WTC11 (cell line): ENCODE measurements at regions not wholly inside any gene's neighbourhood (a gene's known extent, or its start where the extent isn't known, plus 50 kb on each side); places are given as distances from the start of the nearest gene placed in this dataset.

Source experiments
- ATAC-seq: fragments of 200-7000 bp; cut with Tn5 transposase; 2 replicates; pipeline ENCODE4 v1.10.0; 2021; ENCODE audit warnings: mild to moderate bottlenecking, moderate library complexity
- CTCF ChIA-PET: fragments of 300-600 bp; sonication (Branson Sonifier 250); formaldehyde crosslinking; loops from one replicate; lab custom pipeline; 2021; ENCODE audit warnings: antibody characterized with exemption; lab: Charles Lee
- POLR2A ChIA-PET: fragments of 350-600 bp; sonication (Branson Sonifier 250); formaldehyde crosslinking; loops from one replicate; lab custom pipeline; 2021; ENCODE audit warnings: antibody characterized with exemption; lab: Charles Lee
- DNase-seq: peaks from one replicate; pipeline ENCODE4 v3.0.0; 2021; ENCODE audit warnings: low spot score
- H3K27ac Mint-ChIP-seq: 2 replicates; pipeline ENCODE4 v1.8.0; 2021; ENCODE audit warnings: mixed read lengths
- H3K27me3 Mint-ChIP-seq: 2 replicates; pipeline ENCODE4 v1.8.0; 2021; ENCODE audit warnings: low read depth, mild to moderate bottlenecking, moderate library complexity, mixed read lengths
- H3K36me3 Mint-ChIP-seq: 2 replicates; pipeline ENCODE4 v1.8.0; 2021; ENCODE audit warnings: mixed read lengths
- H3K4me1 Mint-ChIP-seq: 2 replicates; pipeline ENCODE4 v1.8.0; 2022; ENCODE audit warnings: mixed read lengths
- H3K4me3 Mint-ChIP-seq: 2 replicates; pipeline ENCODE4 v1.8.0; 2021; ENCODE audit warnings: mild to moderate bottlenecking, moderate library complexity, mixed read lengths
- H3K9me3 Mint-ChIP-seq: 2 replicates; pipeline ENCODE4 v1.8.0; 2021; ENCODE audit warnings: mixed read lengths
- CREM ChIP-seq: sonication (generic); formaldehyde crosslinking; IDR thresholded peaks from 2 replicates; pipeline ENCODE4 v1.8.1; 2022; ENCODE audit warnings: mild to moderate bottlenecking, missing genetic modification reagents, moderate library complexity
- ESRRA ChIP-seq: sonication (generic); formaldehyde crosslinking; IDR thresholded peaks from 2 replicates; pipeline ENCODE4 v1.8.1; 2022; ENCODE audit warnings: mild to moderate bottlenecking, missing genetic modification reagents, borderline replicate concordance
- FOXK1 ChIP-seq: sonication (generic); formaldehyde crosslinking; IDR thresholded peaks from 2 replicates; pipeline ENCODE4 v1.8.0; 2022; ENCODE audit warnings: mild to moderate bottlenecking, moderate library complexity, missing genetic modification reagents
- HMGA2 ChIP-seq: fragments of 250-450 bp; sonication (Bioruptor Pico); IDR thresholded peaks from 2 replicates; pipeline ENCODE4 v1.4.0; 2021; ENCODE audit warnings: mild to moderate bottlenecking, moderate library complexity
- IRF2 ChIP-seq: sonication (generic); formaldehyde crosslinking; IDR thresholded peaks from 2 replicates; pipeline ENCODE4 v1.8.0; 2022; ENCODE audit warnings: low read depth, missing genetic modification reagents, borderline replicate concordance
- KAT7 ChIP-seq: sonication (generic); formaldehyde crosslinking; IDR thresholded peaks from 2 replicates; pipeline ENCODE4 v1.8.1; 2023; ENCODE audit warnings: missing genetic modification reagents, mild to moderate bottlenecking, borderline replicate concordance
- MLX ChIP-seq: sonication (generic); formaldehyde crosslinking; IDR thresholded peaks from 2 replicates; pipeline ENCODE4 v1.8.1; 2023; ENCODE audit warnings: mild to moderate bottlenecking, missing genetic modification reagents, moderate library complexity
- MYBL2 ChIP-seq: sonication (generic); formaldehyde crosslinking; IDR thresholded peaks from 2 replicates; pipeline ENCODE4 v1.8.1; 2023; ENCODE audit warnings: mild to moderate bottlenecking, moderate library complexity, missing genetic modification reagents
- NFE2L1 ChIP-seq: sonication (generic); formaldehyde crosslinking; IDR thresholded peaks from 2 replicates; pipeline ENCODE4 v1.8.1; 2023; ENCODE audit warnings: missing genetic modification reagents
- NR3C1 ChIP-seq: sonication (generic); formaldehyde crosslinking; conservative IDR thresholded peaks from 2 replicates; pipeline ENCODE4 v1.8.1; 2023; ENCODE audit warnings: low read depth, mild to moderate bottlenecking, missing genetic modification reagents
- RELA ChIP-seq: sonication (generic); formaldehyde crosslinking; IDR thresholded peaks from 2 replicates; pipeline ENCODE4 v1.8.1; 2022; ENCODE audit warnings: missing genetic modification reagents, mild to moderate bottlenecking, borderline replicate concordance
- TCF7 ChIP-seq: sonication (generic); formaldehyde crosslinking; IDR thresholded peaks from 2 replicates; pipeline ENCODE4 v1.8.0; 2022; ENCODE audit warnings: mild to moderate bottlenecking, low read depth, missing genetic modification reagents, moderate library complexity
- TEAD1 ChIP-seq: sonication (generic); formaldehyde crosslinking; IDR thresholded peaks from 2 replicates; pipeline ENCODE4 v1.8.0; 2022; ENCODE audit warnings: mild to moderate bottlenecking, missing genetic modification reagents
- ZBTB43 ChIP-seq: sonication (generic); formaldehyde crosslinking; IDR thresholded peaks from 2 replicates; pipeline ENCODE4 v1.8.1; 2023; ENCODE audit warnings: mild to moderate bottlenecking, missing genetic modification reagents
- ZNF121 ChIP-seq: sonication (generic); formaldehyde crosslinking; IDR thresholded peaks from 2 replicates; pipeline ENCODE4 v1.8.0; 2023; ENCODE audit warnings: missing genetic modification reagents
- ZNF425 ChIP-seq: fragments of 250-450 bp; sonication (Bioruptor Pico); conservative IDR thresholded peaks from 2 replicates; pipeline ENCODE4 v1.9.0; 2021; ENCODE audit warnings: mild to moderate bottlenecking
- ZNF532 ChIP-seq: fragments of 250-450 bp; sonication (Bioruptor Pico); IDR thresholded peaks from 2 replicates; pipeline ENCODE4 v1.9.0; 2021; ENCODE audit warnings: mild to moderate bottlenecking, borderline replicate concordance
- ZNF671 ChIP-seq: fragments of 250-450 bp; sonication (Bioruptor Pico); IDR thresholded peaks from 2 replicates; pipeline ENCODE4 v1.8.0; 2021; ENCODE audit warnings: mild to moderate bottlenecking
- TF ChIP-seq, protein P1 (sequence below): sonication (generic); formaldehyde crosslinking; IDR thresholded peaks from 2 replicates; pipeline ENCODE4 v1.8.1; 2023; ENCODE audit warnings: mild to moderate bottlenecking, missing genetic modification reagents, moderate library complexity
- TF ChIP-seq, protein P2 (sequence below): sonication (generic); formaldehyde crosslinking; conservative IDR thresholded peaks from 2 replicates; pipeline ENCODE4 v1.8.1; 2023; ENCODE audit warnings: mild to moderate bottlenecking, low read depth, missing genetic modification reagents, moderate library complexity

DNA sequence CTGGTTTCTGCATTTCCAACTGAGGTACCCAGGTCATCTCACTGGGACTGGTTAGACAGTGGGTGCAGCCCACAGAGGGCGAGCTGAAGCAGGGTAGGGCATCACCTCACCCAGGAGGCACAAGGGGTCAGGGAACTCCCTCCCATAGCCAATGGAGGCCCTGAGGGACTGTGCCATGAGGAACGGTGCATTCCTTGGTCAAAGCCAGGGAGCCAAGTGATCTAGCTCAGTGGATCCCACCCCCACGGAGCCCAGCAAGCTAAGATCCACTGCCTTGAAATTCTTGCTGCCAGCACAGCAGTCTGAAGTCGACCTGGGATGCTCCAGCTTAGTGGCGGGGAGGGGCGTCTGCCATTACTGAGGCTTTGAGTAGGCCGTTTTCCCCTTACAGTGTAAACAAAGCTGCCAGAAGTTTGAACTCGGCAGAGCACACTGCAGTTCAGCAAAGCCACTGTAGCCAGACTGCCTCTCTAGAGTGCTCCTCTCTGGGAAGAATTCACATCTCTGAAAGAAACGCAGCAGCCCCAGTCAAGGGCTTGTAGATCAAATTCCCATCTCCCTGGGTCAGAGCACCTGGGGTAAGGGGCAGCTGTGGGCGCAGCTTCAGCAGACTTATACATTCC lies 1386.6 kb upstream of the PCDH9 start:
- Mint-ChIP-seq H3K4me3 (no peak overlapping the region), H3K4me1 (peaks cover 4% of the 10 kb centered on the region; the same call in 1 of the 2 replicates), H3K9me3 (peaks cover 21% of the 10 kb centered on the region), H3K36me3 (peaks cover 11% of the 10 kb centered on the region), H3K27me3 (no peaks in the 10 kb centered on the region), H3K27ac (no peak overlapping the region)
- no peak for DNase-seq
- CTCF ChIA-PET = no interaction called here
- no peak for ATAC-seq
- POLR2A ChIA-PET = no interaction called here
- TF ChIP-seq MYBL2 (CRISPR knock-in tag) (no peak), NR3C1 (CRISPR knock-in tag) (no peak), KAT7 (no peak), ZBTB43 (CRISPR knock-in tag) (no peak), CREM (CRISPR knock-in tag) (no peak)

GRCh38 chr13:68609661-68610060 lies 1379.5 kb upstream of the PCDH9 start:
- CTCF ChIA-PET = no interaction called here
- TF ChIP-seq TEAD1 (CRISPR knock-in tag) (no peak), NFE2L1 (no peak), ZNF425 (no peak)
- TF ChIP-seq, all 79 proteins: peak for 0
- DNase-seq (no peak), ATAC-seq (no peak)
- Mint-ChIP-seq H3K4me3 (no peak overlapping the region), H3K36me3 (peaks cover 5% of the 10 kb centered on the region), H3K9me3 (peaks cover 7% of the 10 kb centered on the region), H3K27ac (no peak overlapping the region), H3K27me3 (no peaks in the 10 kb centered on the region), H3K4me1 (no peaks in the 10 kb centered on the region)
- POLR2A ChIA-PET = no interaction called here

- ATAC-seq (no peak), DNase-seq (no peak)
- peaks cover 7% of the 10 kb centered on the region for H3K9me3 Mint-ChIP-seq
- H3K36me3 Mint-ChIP-seq = peaks cover 5% of the 10 kb centered on the region
- H3K4me3 Mint-ChIP-seq = no peak overlapping the region
- CTCF ChIA-PET = no interaction called here
- H3K27me3 Mint-ChIP-seq = no peaks in the 10 kb centered on the region
- no peaks in the 10 kb centered on the region for H3K4me1 Mint-ChIP-seq
- TF ChIP-seq ESRRA (CRISPR knock-in tag) (no peak), IRF2 (no peak), TCF7 (CRISPR knock-in tag) (no peak), RELA (CRISPR knock-in tag) (no peak), HMGA2 (no peak), CREM (CRISPR knock-in tag) (no peak), TEAD1 (CRISPR knock-in tag) (no peak), FOXK1 (CRISPR knock-in tag) (no peak), ZNF121 (CRISPR knock-in tag) (no peak), ZNF532 (CRISPR knock-in tag) (no peak), MLX (CRISPR knock-in tag) (no peak), ZNF671 (CRISPR knock-in tag) (no peak)
- TF ChIP-seq, protein P1, sequence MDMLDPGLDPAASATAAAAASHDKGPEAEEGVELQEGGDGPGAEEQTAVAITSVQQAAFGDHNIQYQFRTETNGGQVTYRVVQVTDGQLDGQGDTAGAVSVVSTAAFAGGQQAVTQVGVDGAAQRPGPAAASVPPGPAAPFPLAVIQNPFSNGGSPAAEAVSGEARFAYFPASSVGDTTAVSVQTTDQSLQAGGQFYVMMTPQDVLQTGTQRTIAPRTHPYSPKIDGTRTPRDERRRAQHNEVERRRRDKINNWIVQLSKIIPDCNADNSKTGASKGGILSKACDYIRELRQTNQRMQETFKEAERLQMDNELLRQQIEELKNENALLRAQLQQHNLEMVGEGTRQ (CRISPR knock-in tag) = no peak
- TF ChIP-seq, protein P2, sequence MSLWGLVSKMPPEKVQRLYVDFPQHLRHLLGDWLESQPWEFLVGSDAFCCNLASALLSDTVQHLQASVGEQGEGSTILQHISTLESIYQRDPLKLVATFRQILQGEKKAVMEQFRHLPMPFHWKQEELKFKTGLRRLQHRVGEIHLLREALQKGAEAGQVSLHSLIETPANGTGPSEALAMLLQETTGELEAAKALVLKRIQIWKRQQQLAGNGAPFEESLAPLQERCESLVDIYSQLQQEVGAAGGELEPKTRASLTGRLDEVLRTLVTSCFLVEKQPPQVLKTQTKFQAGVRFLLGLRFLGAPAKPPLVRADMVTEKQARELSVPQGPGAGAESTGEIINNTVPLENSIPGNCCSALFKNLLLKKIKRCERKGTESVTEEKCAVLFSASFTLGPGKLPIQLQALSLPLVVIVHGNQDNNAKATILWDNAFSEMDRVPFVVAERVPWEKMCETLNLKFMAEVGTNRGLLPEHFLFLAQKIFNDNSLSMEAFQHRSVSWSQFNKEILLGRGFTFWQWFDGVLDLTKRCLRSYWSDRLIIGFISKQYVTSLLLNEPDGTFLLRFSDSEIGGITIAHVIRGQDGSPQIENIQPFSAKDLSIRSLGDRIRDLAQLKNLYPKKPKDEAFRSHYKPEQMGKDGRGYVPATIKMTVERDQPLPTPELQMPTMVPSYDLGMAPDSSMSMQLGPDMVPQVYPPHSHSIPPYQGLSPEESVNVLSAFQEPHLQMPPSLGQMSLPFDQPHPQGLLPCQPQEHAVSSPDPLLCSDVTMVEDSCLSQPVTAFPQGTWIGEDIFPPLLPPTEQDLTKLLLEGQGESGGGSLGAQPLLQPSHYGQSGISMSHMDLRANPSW = no peak
- no peak overlapping the region for H3K27ac Mint-ChIP-seq
- POLR2A ChIA-PET = no interaction called here
Observed at GRCh38 chr13:68608147-68608546, 1378.0 kb upstream of the PCDH9 start.
